Caco-2 (cell line): ENCODE measurements at regions not wholly inside any gene's neighbourhood (a gene's known extent, or its start where the extent isn't known, plus 50 kb on each side); places are given as distances from the start of the nearest gene placed in this dataset.

Experiments
- BruUV-seq: library from RNA; stranded (reverse); fragments of 400-500 nt; replicated peaks from 2 replicates; lab custom pipeline; 2021; lab: Mats Ljungman, UMichigan
- CTCF ChIA-PET: fragments of 300-600 bp; sonication (Branson Sonifier 250); formaldehyde crosslinking; loops from one replicate; lab custom pipeline; 2022; ENCODE audit warnings: antibody characterized with exemption; lab: Charles Lee
- POLR2A ChIA-PET: fragments of 300-600 bp; sonication (Branson Sonifier 250); formaldehyde crosslinking; loops from one replicate; lab custom pipeline; 2022; ENCODE audit warnings: antibody characterized with exemption; lab: Charles Lee
- DNase-seq, 2 experiments: peaks; one replicate each; pipeline versions ENCODE4 v3.0.0 to v3.0.0-alpha.2; 2020 to 2022
- H3K27me3 ChIP-seq: replicated peaks from 2 replicates; pipeline ENCODE4 v1.6.0; 2011; ENCODE audit warnings: low read length; ENCODE audit not compliant: control insufficient read depth, insufficient read depth
- H3K36me3 ChIP-seq: 2 replicates; pipeline ENCODE4 v1.5.1; 2011; ENCODE audit warnings: low read length; ENCODE audit not compliant: control insufficient read depth, insufficient read depth
- H3K4me1 ChIP-seq: fragments of 250-450 bp; sonication (Bioruptor Pico); 2 replicates; pipeline ENCODE4 v1.5.1; 2020; ENCODE audit warnings: mild to moderate bottlenecking
- H3K4me3 ChIP-seq: 2 replicates; pipeline ENCODE4 v1.5.1; 2011; ENCODE audit warnings: low read depth, mild to moderate bottlenecking, control low read depth, low read length
- H3K9me3 ChIP-seq: fragments of 250-450 bp; sonication (Bioruptor Pico); 2 replicates; pipeline ENCODE4 v1.5.1; 2020; ENCODE audit warnings: mild to moderate bottlenecking, moderate library complexity
- H3K27ac Mint-ChIP-seq: one replicate; pipeline ENCODE4 v1.8.0; 2022; ENCODE audit warnings: mixed read lengths; ENCODE audit not compliant: unreplicated experiment
- H3K27me3 Mint-ChIP-seq: one replicate; pipeline ENCODE4 v1.8.0; 2022; ENCODE audit warnings: mixed read lengths; ENCODE audit not compliant: insufficient read depth, unreplicated experiment
- H3K36me3 Mint-ChIP-seq: one replicate; pipeline ENCODE4 v1.8.0; 2022; ENCODE audit warnings: mild to moderate bottlenecking, mixed read lengths; ENCODE audit not compliant: insufficient read depth, unreplicated experiment
- H3K4me1 Mint-ChIP-seq: one replicate; pipeline ENCODE4 v1.8.0; 2022; ENCODE audit warnings: low read depth, mixed read lengths; ENCODE audit not compliant: unreplicated experiment
- H3K4me3 Mint-ChIP-seq: one replicate; pipeline ENCODE4 v1.8.0; 2022; ENCODE audit warnings: mild to moderate bottlenecking, moderate library complexity, mixed read lengths; ENCODE audit not compliant: unreplicated experiment
- H3K9me3 Mint-ChIP-seq: one replicate; pipeline ENCODE4 v1.8.0; 2022; ENCODE audit warnings: mixed read lengths; ENCODE audit not compliant: unreplicated experiment
- CTCF ChIP-seq, 2 experiments: fragments of 200-600 bp in 1 of 2; IDR thresholded peaks; 1 replicate in 1 of 2; 2 replicates in 1 of 2; pipeline versions ENCODE4 v1.5.1 to v1.8.0; 2011 to 2022; ENCODE audit warnings: antibody characterized with exemption in 1 of 2, control low read depth in 1 of 2, inconsistent platforms in 1 of 2, low read depth in 1 of 2, low read length in 1 of 2, mild to moderate bottlenecking in 1 of 2, moderate library complexity in 1 of 2; ENCODE audit not compliant: insufficient read depth in 1 of 2, severe bottlenecking in 1 of 2, unreplicated experiment in 1 of 2
- intact Hi-C: fragments of 100-400 bp; cut with micrococcal nuclease; formaldehyde crosslinking; loops from one replicate; pipeline ENCODE4 v1.10.0; 2022; ENCODE audit not compliant: unreplicated experiment

- peaks cover 8% of the 10 kb centered on the region for H3K9me3 Mint-ChIP-seq
- peaks cover 14% of the 10 kb centered on the region for H3K4me1 ChIP-seq
- H3K4me3 ChIP-seq = no peak overlapping the region
- H3K27me3 ChIP-seq = no peaks in the 10 kb centered on the region
- intact Hi-C loops = no loop called here
- H3K36me3 ChIP-seq = no peaks in the 10 kb centered on the region
- CTCF ChIA-PET = no interaction called here
- no peaks in the 10 kb centered on the region for H3K27me3 Mint-ChIP-seq
- no peak for DNase-seq
- no peak overlapping the region for H3K4me3 Mint-ChIP-seq
- no peaks in the 10 kb centered on the region for H3K9me3 ChIP-seq
- no peak for TF ChIP-seq CTCF (IDR thresholded peaks at IDR 0.05; ENCODE audit: insufficient read depth in 1 of 2, low read depth in 1 of 2, low read length in 1 of 2, severe bottlenecking in 1 of 2, unreplicated experiment in 1 of 2)
- POLR2A ChIA-PET = no interaction called here
- H3K27ac Mint-ChIP-seq = peak overlapping the region; percentile 60
- peaks cover 15% of the 10 kb centered on the region for H3K4me1 Mint-ChIP-seq
- no peaks in the 10 kb centered on the region for H3K36me3 Mint-ChIP-seq
- BruUV-seq = no TSS peak
Measured at GRCh38 chr5:135272311-135272805, 126.7 kb downstream of the MACROH2A1 start.

GRCh38 chr5:135271533-135272310 lies 127.3 kb downstream of the MACROH2A1 start:
- BruUV-seq = no TSS peak

More at GRCh38 chr5:135271533-135272310, 127.3 kb downstream of the MACROH2A1 start:
- H3K4me3 ChIP-seq = no peak overlapping the region
- no peak overlapping the region for H3K4me3 Mint-ChIP-seq
- peaks cover 16% of the 10 kb centered on the region for H3K4me1 Mint-ChIP-seq
- ChIA-PET POLR2A (no interaction called here), CTCF (no interaction called here)
- TF ChIP-seq CTCF (IDR thresholded peaks at IDR 0.05; ENCODE audit: insufficient read depth in 1 of 2, low read depth in 1 of 2, low read length in 1 of 2, severe bottlenecking in 1 of 2, unreplicated experiment in 1 of 2) = no peak
- peaks cover 17% of the 10 kb centered on the region for H3K4me1 ChIP-seq
- intact Hi-C loops = no loop called here
- H3K27me3 ChIP-seq = no peaks in the 10 kb centered on the region
- H3K9me3 Mint-ChIP-seq = peaks cover 2% of the 10 kb centered on the region
- H3K36me3 Mint-ChIP-seq = no peaks in the 10 kb centered on the region
- H3K9me3 ChIP-seq = no peaks in the 10 kb centered on the region
- no peaks in the 10 kb centered on the region for H3K27me3 Mint-ChIP-seq
- H3K27ac Mint-ChIP-seq = peak overlapping the region; percentile 60
- DNase-seq = peak in 1 of 2 experiments; percentile 53
- H3K36me3 ChIP-seq = no peaks in the 10 kb centered on the region
